ENCODE measurements at regions not wholly inside any gene's neighbourhood (a gene's known extent, or its start where the extent isn't known, plus 50 kb on each side); places are given as distances from the start of the nearest gene placed in this dataset.

GRCh38 chr7:69335331-69335730 is 262.9 kb upstream of the AUTS2 start (continued):
- TF ChIP-seq EZH2 (IDR thresholded peaks at IDR 0.05; ENCODE audit: low read depth, unreplicated experiment) (no peak), CREB1 (CRISPR knock-in tag; IDR thresholded peaks at IDR 0.05; ENCODE audit: low read depth) (no peak), ZNF331 (CRISPR knock-in tag; IDR thresholded peaks at IDR 0.05; ENCODE audit: low read depth) (no peak), ETS1 (IDR thresholded peaks at IDR 0.05) (no peak), NANOG (IDR thresholded peaks at IDR 0.05; ENCODE audit: borderline replicate concordance) (no peak), REST (IDR thresholded peaks at IDR 0.05; ENCODE audit: unreplicated experiment) (no peak), ZNF114 (CRISPR knock-in tag; IDR thresholded peaks at IDR 0.05) (no peak), POLR2AphosphoS5 (IDR thresholded peaks at IDR 0.05; ENCODE audit: low read depth) (no peak), STAT1 (IDR thresholded peaks at IDR 0.05; ENCODE audit: unreplicated experiment) (no peak)

- peaks cover 40% of the 10 kb centered on the region for H3K36me3 Mint-ChIP-seq (ENCODE audit: low read depth)
- Histone ChIP-seq H3K79me2 (replicated peaks; ENCODE audit: insufficient read depth) (no peaks in the 10 kb centered on the region), H2AFZ (no peak overlapping the region), H3K4me3 (no peak overlapping the region), H3K36me3 (ENCODE audit: insufficient read depth) (no peaks in the 10 kb centered on the region), H3F3A (replicated peaks; ENCODE audit: low read depth) (no peaks in the 10 kb centered on the region), H3K27me3 (ENCODE audit: insufficient read depth) (no peaks in the 10 kb centered on the region), H3K4me2 (no peak overlapping the region), H4K20me1 (replicated peaks; ENCODE audit: insufficient read depth) (no peaks in the 10 kb centered on the region), H3K4me1 (ENCODE audit: insufficient read depth) (no peaks in the 10 kb centered on the region), H3K9me2 (ENCODE audit: insufficient read depth) (no peaks in the 10 kb centered on the region; the same call in 1 of the 2 replicates), H3K27ac (ENCODE audit: low read depth) (no peak overlapping the region)
- no peaks in the 10 kb centered on the region for H3K4me1 Mint-ChIP-seq
- ATAC-seq (no peak), DNase-seq (ENCODE audit: low spot score) (no peak)
- no peak overlapping the region for H3K27ac Mint-ChIP-seq
- H3K27me3 Mint-ChIP-seq (ENCODE audit: insufficient read depth, low read depth, poor library complexity): no peaks in the 10 kb centered on the region
- H3K4me3 Mint-ChIP-seq: no peak overlapping the region
- peaks cover 42% of the 10 kb centered on the region; the same call in 2 of the 3 replicates for H3K9me3 Mint-ChIP-seq
- TF ChIP-seq ZNF331 (CRISPR knock-in tag; IDR thresholded peaks at IDR 0.05; ENCODE audit: low read depth) (no peak), ZNF462 (CRISPR knock-in tag; IDR thresholded peaks at IDR 0.05) (no peak), ZNF114 (CRISPR knock-in tag; IDR thresholded peaks at IDR 0.05) (no peak), EZH2 (IDR thresholded peaks at IDR 0.05; ENCODE audit: low read depth, unreplicated experiment) (no peak), REST (IDR thresholded peaks at IDR 0.05; ENCODE audit: unreplicated experiment) (no peak)
These were observed 261.3 kb upstream of the AUTS2 start for GRCh38 chr7:69336976-69337375.
